ENCODE measurements at regions not wholly inside any gene's neighbourhood (a gene's known extent, or its start where the extent isn't known, plus 50 kb on each side); places are given as distances from the start of the nearest gene placed in this dataset.

- H3K27me3 ChIP-seq (ENCODE audit: control insufficient read depth, insufficient read depth, low read length) = no peaks in the 10 kb centered on the region
- no peak overlapping the region for H3K27ac ChIP-seq (ENCODE audit: low read length)
- peaks cover 3% of the 10 kb centered on the region for H3K4me1 ChIP-seq (ENCODE audit: control insufficient read depth, low read depth, low read length)
- no peak overlapping the region for H3K4me3 ChIP-seq (ENCODE audit: low read length)
- H3K36me3 ChIP-seq (ENCODE audit: control insufficient read depth, low read depth, low read length) = no peaks in the 10 kb centered on the region
- H3K9ac ChIP-seq (ENCODE audit: low read length) = no peak overlapping the region
- H3K9me3 ChIP-seq (ENCODE audit: control insufficient read depth, low read depth, low read length) = no peaks in the 10 kb centered on the region
Measured at GRCh38 chr5:143985832-143986515, 174.0 kb downstream of the HMHB1 start.

DNA sequence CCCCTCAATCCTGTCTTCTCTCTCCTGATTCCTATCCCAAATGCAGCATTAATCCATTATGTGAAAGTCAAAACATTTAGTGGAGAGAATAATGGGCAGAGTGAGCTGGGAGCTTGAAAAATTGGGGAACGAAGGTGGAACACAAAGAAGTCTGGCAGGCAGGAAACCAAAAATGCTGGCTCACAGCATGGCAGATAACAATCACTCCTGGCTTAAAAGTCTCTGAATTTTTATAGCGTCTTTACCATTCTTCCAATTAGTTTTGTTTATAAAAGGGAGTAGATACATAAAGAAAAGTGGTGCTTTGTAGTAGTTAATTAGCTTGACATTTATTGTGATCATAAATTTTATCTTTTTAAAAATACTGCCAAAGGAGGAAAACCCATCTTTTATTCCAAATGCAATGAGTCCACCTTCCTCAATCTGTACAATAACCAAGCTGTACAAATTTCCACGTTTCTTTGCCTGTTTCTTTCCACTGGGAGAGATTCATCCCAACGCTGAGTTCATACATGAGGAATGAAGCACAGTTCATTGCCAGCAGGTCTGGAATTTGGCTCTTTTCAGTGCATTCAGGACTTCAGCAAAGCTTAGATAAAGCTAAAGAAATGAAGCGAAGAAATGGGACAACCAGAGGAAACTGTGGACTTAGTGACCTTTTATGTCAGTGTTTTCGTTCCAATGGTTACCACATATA lies 174.7 kb downstream of the HMHB1 start:
- H3K27ac ChIP-seq (ENCODE audit: low read length) = no peak overlapping the region
- H3K9ac ChIP-seq (ENCODE audit: low read length) = no peak overlapping the region
- H3K27me3 ChIP-seq (ENCODE audit: control insufficient read depth, insufficient read depth, low read length) = no peaks in the 10 kb centered on the region
- no peaks in the 10 kb centered on the region for H3K36me3 ChIP-seq (ENCODE audit: control insufficient read depth, low read depth, low read length)
- no peaks in the 10 kb centered on the region for H3K9me3 ChIP-seq (ENCODE audit: control insufficient read depth, low read depth, low read length)
- no peak overlapping the region for H3K4me3 ChIP-seq (ENCODE audit: low read length)
- peaks cover 3% of the 10 kb centered on the region for H3K4me1 ChIP-seq (ENCODE audit: control insufficient read depth, low read depth, low read length)

GRCh38 chr5:143987264-143987663 lies 175.3 kb downstream of the HMHB1 start:
- Histone ChIP-seq H3K36me3 (ENCODE audit: control insufficient read depth, low read depth, low read length) (no peaks in the 10 kb centered on the region), H3K4me3 (ENCODE audit: low read length) (no peak overlapping the region), H3K9ac (ENCODE audit: low read length) (no peak overlapping the region), H3K27me3 (ENCODE audit: control insufficient read depth, insufficient read depth, low read length) (no peaks in the 10 kb centered on the region), H3K27ac (ENCODE audit: low read length) (no peak overlapping the region), H3K4me1 (ENCODE audit: control insufficient read depth, low read depth, low read length) (peaks cover 3% of the 10 kb centered on the region), H3K9me3 (ENCODE audit: control insufficient read depth, low read depth, low read length) (no peaks in the 10 kb centered on the region)

DNA sequence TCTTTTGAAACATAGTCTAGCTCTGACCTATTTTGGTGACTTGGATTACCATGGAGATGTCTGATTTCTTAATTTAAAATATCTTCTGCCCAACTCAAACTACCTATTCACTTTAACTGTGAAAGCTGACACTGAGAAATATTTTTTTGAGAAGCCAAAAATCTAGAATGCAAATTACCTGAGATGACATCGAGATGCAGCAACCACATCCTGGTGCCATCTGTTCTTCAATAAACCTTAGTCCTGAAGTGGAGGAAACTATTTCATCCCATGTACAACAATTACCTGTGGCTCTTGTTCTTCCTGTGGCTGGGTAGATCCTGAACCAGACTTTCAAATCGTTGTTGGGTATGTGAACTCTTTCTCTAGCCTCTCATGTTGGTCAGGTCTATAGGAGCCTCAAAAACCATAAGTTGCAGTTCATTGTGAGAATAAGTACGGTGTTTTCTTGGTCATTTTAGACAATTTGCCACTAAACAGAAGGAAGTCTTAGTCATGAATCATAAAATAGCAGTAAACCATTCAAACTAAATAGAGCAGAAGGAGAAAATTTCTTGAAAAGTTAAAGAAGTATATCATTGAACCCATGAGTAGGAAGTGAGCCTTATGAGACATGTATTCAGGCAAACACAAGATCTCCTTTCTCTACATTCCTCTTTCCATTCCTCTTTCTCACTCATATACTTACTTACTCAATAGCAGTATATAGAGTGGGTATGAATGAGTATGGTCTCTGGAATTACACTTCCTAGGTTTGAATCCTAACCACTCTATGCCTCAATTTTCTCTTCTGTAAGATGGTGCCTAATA lies 176.0 kb downstream of the HMHB1 start:
- H3K27me3 ChIP-seq (ENCODE audit: control insufficient read depth, insufficient read depth, low read length) = no peaks in the 10 kb centered on the region

GRCh38 chr5:143992496-143992895 lies 178.0 kb downstream of the YIPF5 start:
- H3K36me3 ChIP-seq (ENCODE audit: control insufficient read depth, low read depth, low read length) = no peaks in the 10 kb centered on the region
- no peak overlapping the region for H3K27ac ChIP-seq (ENCODE audit: low read length)

More for the DNA sequence above, 176.0 kb downstream of the HMHB1 start:
- no peaks in the 10 kb centered on the region for H3K9me3 ChIP-seq (ENCODE audit: control insufficient read depth, low read depth, low read length)
- H3K27ac ChIP-seq (ENCODE audit: low read length) = no peak overlapping the region
- H3K4me1 ChIP-seq (ENCODE audit: control insufficient read depth, low read depth, low read length) = peaks cover 3% of the 10 kb centered on the region
- H3K9ac ChIP-seq (ENCODE audit: low read length) = no peak overlapping the region
- H3K36me3 ChIP-seq (ENCODE audit: control insufficient read depth, low read depth, low read length) = no peaks in the 10 kb centered on the region
- no peak overlapping the region for H3K4me3 ChIP-seq (ENCODE audit: low read length)

GRCh38 chr5:144002876-144003275 lies 167.6 kb downstream of the YIPF5 start:
- Histone ChIP-seq H3K36me3 (ENCODE audit: control insufficient read depth, low read depth, low read length) (no peaks in the 10 kb centered on the region), H3K4me1 (ENCODE audit: control insufficient read depth, low read depth, low read length) (no peaks in the 10 kb centered on the region), H3K27ac (ENCODE audit: low read length) (no peak overlapping the region), H3K27me3 (ENCODE audit: control insufficient read depth, insufficient read depth, low read length) (no peaks in the 10 kb centered on the region), H3K4me3 (ENCODE audit: low read length) (no peak overlapping the region), H3K9ac (ENCODE audit: low read length) (no peak overlapping the region), H3K9me3 (ENCODE audit: control insufficient read depth, low read depth, low read length) (no peaks in the 10 kb centered on the region)

More at GRCh38 chr5:143992496-143992895, 178.0 kb downstream of the YIPF5 start:
- Histone ChIP-seq H3K27me3 (ENCODE audit: control insufficient read depth, insufficient read depth, low read length) (no peaks in the 10 kb centered on the region), H3K4me1 (ENCODE audit: control insufficient read depth, low read depth, low read length) (no peaks in the 10 kb centered on the region), H3K4me3 (ENCODE audit: low read length) (no peak overlapping the region), H3K9ac (ENCODE audit: low read length) (no peak overlapping the region), H3K9me3 (ENCODE audit: control insufficient read depth, low read depth, low read length) (no peaks in the 10 kb centered on the region)

DNA sequence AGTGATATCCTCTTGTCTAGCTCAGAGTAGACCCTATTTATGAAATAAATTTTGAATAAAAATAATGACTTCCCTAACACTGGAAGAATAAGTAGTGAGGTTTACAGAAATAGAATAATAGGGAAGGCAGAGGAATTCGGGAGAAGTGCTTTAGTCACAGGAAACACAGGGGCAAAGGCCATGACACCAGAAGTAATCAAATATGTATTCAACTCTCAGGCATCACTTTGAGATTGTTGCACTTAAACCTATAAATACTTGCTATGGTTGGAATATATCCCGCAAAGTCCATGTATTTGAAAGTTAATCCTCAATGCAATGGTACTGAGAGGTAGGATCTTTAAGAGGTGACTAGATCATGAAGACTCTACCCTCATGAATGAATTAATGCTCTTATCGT lies 166.8 kb downstream of the YIPF5 start:
- H3K4me1 ChIP-seq (ENCODE audit: control insufficient read depth, low read depth, low read length) = no peaks in the 10 kb centered on the region
- no peaks in the 10 kb centered on the region for H3K27me3 ChIP-seq (ENCODE audit: control insufficient read depth, insufficient read depth, low read length)
- H3K9me3 ChIP-seq (ENCODE audit: control insufficient read depth, low read depth, low read length) = peaks cover under 1% of the 10 kb centered on the region
- H3K36me3 ChIP-seq (ENCODE audit: control insufficient read depth, low read depth, low read length) = no peaks in the 10 kb centered on the region
- H3K4me3 ChIP-seq (ENCODE audit: low read length) = no peak overlapping the region
- H3K9ac ChIP-seq (ENCODE audit: low read length) = no peak overlapping the region
- H3K27ac ChIP-seq (ENCODE audit: low read length) = no peak overlapping the region

DNA sequence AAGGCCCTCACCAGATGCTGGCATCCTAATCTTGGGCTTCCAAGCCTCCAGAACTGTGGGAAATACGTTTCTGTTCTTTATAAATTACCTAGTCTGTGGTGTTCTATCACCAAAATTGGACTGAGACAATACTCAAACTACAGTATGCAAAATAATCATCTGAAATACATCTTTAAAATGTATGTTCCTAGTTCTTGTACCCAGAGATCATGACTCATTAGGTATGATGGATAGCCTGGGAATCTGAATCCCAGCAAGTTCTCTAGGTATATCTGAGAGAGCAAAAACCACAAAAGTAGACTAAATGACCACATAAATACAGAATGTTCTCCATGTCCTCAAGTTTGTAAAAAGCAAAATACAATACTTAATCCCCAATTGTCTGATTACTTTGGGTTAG lies 166.3 kb downstream of the YIPF5 start:
- Histone ChIP-seq H3K4me3 (ENCODE audit: low read length) (no peak overlapping the region), H3K9ac (ENCODE audit: low read length) (no peak overlapping the region), H3K27me3 (ENCODE audit: control insufficient read depth, insufficient read depth, low read length) (no peaks in the 10 kb centered on the region), H3K9me3 (ENCODE audit: control insufficient read depth, low read depth, low read length) (peaks cover 6% of the 10 kb centered on the region), H3K36me3 (ENCODE audit: control insufficient read depth, low read depth, low read length) (no peaks in the 10 kb centered on the region), H3K27ac (ENCODE audit: low read length) (no peak overlapping the region), H3K4me1 (ENCODE audit: control insufficient read depth, low read depth, low read length) (no peaks in the 10 kb centered on the region)

- Histone ChIP-seq H3K27ac (ENCODE audit: low read length) (no peak overlapping the region), H3K36me3 (ENCODE audit: control insufficient read depth, low read depth, low read length) (no peaks in the 10 kb centered on the region), H3K9me3 (ENCODE audit: control insufficient read depth, low read depth, low read length) (peaks cover 8% of the 10 kb centered on the region), H3K27me3 (ENCODE audit: control insufficient read depth, insufficient read depth, low read length) (no peaks in the 10 kb centered on the region), H3K9ac (ENCODE audit: low read length) (no peak overlapping the region), H3K4me3 (ENCODE audit: low read length) (no peak overlapping the region), H3K4me1 (ENCODE audit: control insufficient read depth, low read depth, low read length) (no peaks in the 10 kb centered on the region)
Measured at GRCh38 chr5:144004751-144005150, 165.7 kb downstream of the YIPF5 start.

- Histone ChIP-seq H3K4me1 (ENCODE audit: control insufficient read depth, low read depth, low read length) (peaks cover 5% of the 10 kb centered on the region), H3K9ac (ENCODE audit: low read length) (no peak overlapping the region), H3K9me3 (ENCODE audit: control insufficient read depth, low read depth, low read length) (peaks cover 35% of the 10 kb centered on the region), H3K4me3 (ENCODE audit: low read length) (no peak overlapping the region), H3K27ac (ENCODE audit: low read length) (no peak overlapping the region), H3K36me3 (ENCODE audit: control insufficient read depth, low read depth, low read length) (no peaks in the 10 kb centered on the region), H3K27me3 (ENCODE audit: control insufficient read depth, insufficient read depth, low read length) (no peaks in the 10 kb centered on the region)
Measured at GRCh38 chr5:144009116-144009515, 161.3 kb downstream of the YIPF5 start.

- peak overlapping the region; percentile 64 for H3K27ac ChIP-seq (ENCODE audit: low read length)
- H3K27me3 ChIP-seq (ENCODE audit: control insufficient read depth, insufficient read depth, low read length) = no peaks in the 10 kb centered on the region
- no peaks in the 10 kb centered on the region for H3K36me3 ChIP-seq (ENCODE audit: control insufficient read depth, low read depth, low read length)
- H3K4me3 ChIP-seq (ENCODE audit: low read length) = no peak overlapping the region
- peaks cover 38% of the 10 kb centered on the region for H3K9me3 ChIP-seq (ENCODE audit: control insufficient read depth, low read depth, low read length)
- H3K9ac ChIP-seq (ENCODE audit: low read length) = no peak overlapping the region
- H3K4me1 ChIP-seq (ENCODE audit: control insufficient read depth, low read depth, low read length) = peaks cover 5% of the 10 kb centered on the region
Measured at GRCh38 chr5:144011388-144011787, 159.1 kb downstream of the YIPF5 start.

Data from iPS-18a (cell line).